Colonic mucosa (tissue), 4 donors: ENCODE measurements at regions not wholly inside any gene's neighbourhood (a gene's known extent, or its start where the extent isn't known, plus 50 kb on each side); places are given as distances from the start of the nearest gene placed in this dataset.
A peak's percentile ranks its signal among the peaks of the same experiment; 100 is the strongest.

Experiments
- DNase-seq: peaks from one replicate; pipeline ENCODE4 v3.0.0-alpha.2; 2020
- H3K27ac ChIP-seq: fragments of 200-600 bp; one replicate; pipeline ENCODE4 v1.8.0; 2021
- H3K27me3 ChIP-seq: fragments of 200-600 bp; one replicate; pipeline ENCODE4 v1.8.0; 2021
- H3K36me3 ChIP-seq: fragments of 200-600 bp; one replicate; pipeline ENCODE4 v1.8.0; 2021
- H3K4me1 ChIP-seq: fragments of 200-600 bp; one replicate; pipeline ENCODE4 v1.8.0; 2021; ENCODE audit warnings: mild to moderate bottlenecking
- H3K4me3 ChIP-seq: fragments of 200-600 bp; one replicate; pipeline ENCODE4 v1.8.0; 2021
- H3K9ac ChIP-seq, 2 donors: one replicate each; pipeline ENCODE4 v1.7.0; 2013; ENCODE audit warnings: control low read depth in 2 of 2, low read depth in 2 of 2, low read length in 2 of 2
- H3K9me3 ChIP-seq: fragments of 200-600 bp; one replicate; pipeline ENCODE4 v1.8.0; 2021
- intact Hi-C: fragments of 100-400 bp; cut with DNase I; formaldehyde crosslinking; loops from one replicate; pipeline ENCODE4 v1.14.1; 2022
- TF ChIP-seq, protein P1 (sequence below): fragments of 200-600 bp; IDR thresholded peaks from one replicate; pipeline ENCODE4 v1.8.0; 2022; ENCODE audit warnings: antibody characterized with exemption, mild to moderate bottlenecking
- donor health status: healthy.
- donor health status: DM: no; HTN: no; CAD: no.
- donor health status: DM: no; HTN: no; CAD: no.

DNA sequence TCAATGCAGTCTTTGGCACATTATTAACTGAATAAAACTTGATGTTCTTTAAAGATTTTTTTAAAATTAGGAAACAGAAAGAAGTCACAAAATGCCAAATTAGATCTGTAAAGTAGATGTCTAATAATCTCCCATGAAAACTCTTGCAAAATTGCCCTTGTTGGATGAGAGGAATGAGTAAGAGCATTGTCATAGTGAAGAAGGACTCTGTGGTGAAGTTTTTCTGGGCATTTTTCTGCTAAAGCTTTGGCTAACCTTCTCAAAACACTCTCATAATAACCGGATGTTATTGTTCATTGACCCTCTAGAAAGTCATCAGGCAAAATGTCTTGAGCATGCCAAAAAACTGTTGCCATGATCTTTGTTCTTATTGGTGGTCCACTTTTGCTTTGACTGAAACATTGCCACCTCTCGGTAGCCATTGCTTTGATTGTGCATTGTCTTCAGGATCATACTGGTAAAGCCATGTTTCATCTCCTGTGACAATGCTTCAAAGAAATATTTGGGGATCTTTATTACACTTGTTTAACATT is 549.3 kb downstream of the LIG4 start:
- no peaks in the 10 kb centered on the region for H3K36me3 ChIP-seq
- H3K4me1 ChIP-seq, result no peaks in the 10 kb centered on the region
- H3K4me3 ChIP-seq, result no peak overlapping the region
- no peak overlapping the region for H3K9ac ChIP-seq
- intact Hi-C loops, result no loop called here
- DNase-seq, result no peak
- no peak overlapping the region for H3K27ac ChIP-seq
- no peaks in the 10 kb centered on the region for H3K27me3 ChIP-seq
- no peaks in the 10 kb centered on the region for H3K9me3 ChIP-seq
- TF ChIP-seq, protein P1, sequence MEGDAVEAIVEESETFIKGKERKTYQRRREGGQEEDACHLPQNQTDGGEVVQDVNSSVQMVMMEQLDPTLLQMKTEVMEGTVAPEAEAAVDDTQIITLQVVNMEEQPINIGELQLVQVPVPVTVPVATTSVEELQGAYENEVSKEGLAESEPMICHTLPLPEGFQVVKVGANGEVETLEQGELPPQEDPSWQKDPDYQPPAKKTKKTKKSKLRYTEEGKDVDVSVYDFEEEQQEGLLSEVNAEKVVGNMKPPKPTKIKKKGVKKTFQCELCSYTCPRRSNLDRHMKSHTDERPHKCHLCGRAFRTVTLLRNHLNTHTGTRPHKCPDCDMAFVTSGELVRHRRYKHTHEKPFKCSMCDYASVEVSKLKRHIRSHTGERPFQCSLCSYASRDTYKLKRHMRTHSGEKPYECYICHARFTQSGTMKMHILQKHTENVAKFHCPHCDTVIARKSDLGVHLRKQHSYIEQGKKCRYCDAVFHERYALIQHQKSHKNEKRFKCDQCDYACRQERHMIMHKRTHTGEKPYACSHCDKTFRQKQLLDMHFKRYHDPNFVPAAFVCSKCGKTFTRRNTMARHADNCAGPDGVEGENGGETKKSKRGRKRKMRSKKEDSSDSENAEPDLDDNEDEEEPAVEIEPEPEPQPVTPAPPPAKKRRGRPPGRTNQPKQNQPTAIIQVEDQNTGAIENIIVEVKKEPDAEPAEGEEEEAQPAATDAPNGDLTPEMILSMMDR, result no peak

- H3K27ac ChIP-seq, result no peak overlapping the region
- H3K4me3 ChIP-seq, result no peak overlapping the region
- peak; percentile 33 for DNase-seq
- no peaks in the 10 kb centered on the region for H3K4me1 ChIP-seq
- intact Hi-C loops, result no loop called here
- H3K36me3 ChIP-seq, result no peaks in the 10 kb centered on the region
- no peaks in the 10 kb centered on the region for H3K9me3 ChIP-seq
- no peak overlapping the region for H3K9ac ChIP-seq
- TF ChIP-seq, protein P1, result peak; percentile 62
- H3K27me3 ChIP-seq, result no peaks in the 10 kb centered on the region
Observed at GRCh38 chr13:107650081-107650701, 565.1 kb downstream of the LIG4 start.

DNA sequence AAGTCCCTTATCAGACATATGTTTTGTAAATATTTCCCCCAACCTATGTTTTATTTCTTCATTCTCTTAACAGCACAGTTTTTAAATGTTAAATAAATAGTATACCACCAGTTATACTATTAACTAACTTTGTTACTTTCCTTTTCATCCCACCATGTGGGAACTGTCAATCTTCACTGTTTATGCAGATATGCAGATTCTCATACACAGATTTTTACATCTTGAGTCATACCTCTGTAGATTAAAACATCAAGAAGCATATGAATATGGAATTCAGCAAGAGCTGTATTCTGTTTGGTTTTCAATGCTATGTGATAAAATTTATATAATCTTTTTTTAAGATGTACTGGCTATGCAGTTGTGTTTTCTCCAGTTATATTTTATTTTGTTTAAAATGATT is 566.3 kb downstream of the LIG4 start:
- H3K9ac ChIP-seq, result no peak overlapping the region
- DNase-seq, result no peak
- no peak overlapping the region for H3K4me3 ChIP-seq
- no peaks in the 10 kb centered on the region for H3K27me3 ChIP-seq
- intact Hi-C loops, result loop anchor here (5.0 kb wide), 1 partner anchor 442 kb away; no protein-coding TSS in a partner anchor
- no peaks in the 10 kb centered on the region for H3K4me1 ChIP-seq
- TF ChIP-seq, protein P1, result no peak
- no peaks in the 10 kb centered on the region for H3K36me3 ChIP-seq
- H3K9me3 ChIP-seq, result no peaks in the 10 kb centered on the region
- no peak overlapping the region for H3K27ac ChIP-seq

GRCh38 chr13:107644136-107644535 is 571.2 kb downstream of the LIG4 start:
- intact Hi-C loops, result no loop called here
- no peaks in the 10 kb centered on the region for H3K27me3 ChIP-seq

GRCh38 chr13:107643615-107644014 is 571.7 kb downstream of the LIG4 start:
- TF ChIP-seq, protein P1, result no peak
- no peaks in the 10 kb centered on the region for H3K27me3 ChIP-seq
- no peak overlapping the region for H3K4me3 ChIP-seq
- no peaks in the 10 kb centered on the region for H3K36me3 ChIP-seq
- H3K9ac ChIP-seq, result no peak overlapping the region
- H3K9me3 ChIP-seq, result no peaks in the 10 kb centered on the region
- H3K27ac ChIP-seq, result no peak overlapping the region
- DNase-seq, result no peak
- intact Hi-C loops, result no loop called here
- H3K4me1 ChIP-seq, result no peaks in the 10 kb centered on the region

More at GRCh38 chr13:107644136-107644535, 571.2 kb downstream of the LIG4 start:
- Histone ChIP-seq H3K4me3 (no peak overlapping the region), H3K36me3 (no peaks in the 10 kb centered on the region), H3K4me1 (no peaks in the 10 kb centered on the region), H3K9ac (no peak overlapping the region), H3K9me3 (no peaks in the 10 kb centered on the region), H3K27ac (no peak overlapping the region)
- no peak for DNase-seq
- TF ChIP-seq, protein P1, result no peak
